HS-5 (cell line): ENCODE measurements at regions not wholly inside any gene's neighbourhood (a gene's known extent, or its start where the extent isn't known, plus 50 kb on each side); places are given as distances from the start of the nearest gene placed in this dataset.
"Not testable (repeated sequence)": the region's sequence is repeated elsewhere in the genome, so short reads cannot be mapped to it uniquely, and the experiment has no call there.

Experiments
- DNase-seq: peaks from one replicate; pipeline ENCODE4 v3.0.0-alpha.2; 2012; ENCODE audit warnings: low read depth

- not testable (repeated sequence) for DNase-seq
Measured at GRCh38 chr2:76697439-76697838, 824.7 kb downstream of the LRRTM4 start.

- DNase-seq, result no peak
Measured at GRCh38 chr2:76692908-76693307, 829.3 kb downstream of the LRRTM4 start.

GRCh38 chr2:76688732-76689131 is 833.4 kb downstream of the LRRTM4 start:
- DNase-seq, result no peak

GRCh38 chr2:76687923-76688322 is 834.3 kb downstream of the LRRTM4 start:
- no peak for DNase-seq

GRCh38 chr2:76684756-76685155 is 837.4 kb downstream of the LRRTM4 start:
- DNase-seq, result no peak

- no peak for DNase-seq
Measured at GRCh38 chr2:76679025-76679396, 843.2 kb downstream of the LRRTM4 start.

GRCh38 chr2:76678383-76679024 is 843.7 kb downstream of the LRRTM4 start:
- DNase-seq, result no peak

GRCh38 chr2:76675212-76675611 is 847.0 kb downstream of the LRRTM4 start:
- DNase-seq, result no peak

GRCh38 chr2:76672798-76673197 is 849.4 kb downstream of the LRRTM4 start:
- no peak for DNase-seq

- no peak for DNase-seq
Measured at GRCh38 chr2:76669966-76670465, 852.2 kb downstream of the LRRTM4 start.

- no peak for DNase-seq
Measured at GRCh38 chr2:76668279-76668678, 853.9 kb downstream of the LRRTM4 start.

- DNase-seq, result no peak
Measured at GRCh38 chr2:76667821-76668271, 854.3 kb downstream of the LRRTM4 start.

GRCh38 chr2:76642129-76642528 is 880.0 kb downstream of the LRRTM4 start:
- DNase-seq, result no peak

GRCh38 chr2:76641506-76641905 is 880.7 kb downstream of the LRRTM4 start:
- DNase-seq, result no peak

GRCh38 chr2:76640905-76641304 is 881.3 kb downstream of the LRRTM4 start:
- DNase-seq, result no peak

- DNase-seq, result no peak
Measured at GRCh38 chr2:76639171-76639680, 883.0 kb downstream of the LRRTM4 start.

- DNase-seq, result no peak
Measured at GRCh38 chr2:76633276-76633921, 888.8 kb downstream of the LRRTM4 start.

GRCh38 chr2:76625101-76625500 is 897.1 kb downstream of the LRRTM4 start:
- DNase-seq, result no peak

GRCh38 chr2:76613330-76613729 is 902.6 kb upstream of the GCFC2 start:
- DNase-seq, result no peak

- DNase-seq, result no peak
Measured at GRCh38 chr2:76612764-76613163, 902.0 kb upstream of the GCFC2 start.

- no peak for DNase-seq
Measured at GRCh38 chr2:76610451-76610850, 899.7 kb upstream of the GCFC2 start.

GRCh38 chr2:76599732-76600368 is 889.1 kb upstream of the GCFC2 start:
- peak; percentile 62 for DNase-seq

GRCh38 chr2:76584474-76584873 is 873.8 kb upstream of the GCFC2 start:
- no peak for DNase-seq
